ENCODE measurements at regions not wholly inside any gene's neighbourhood (a gene's known extent, or its start where the extent isn't known, plus 50 kb on each side); places are given as distances from the start of the nearest gene placed in this dataset.
"Not testable (repeated sequence)": the region's sequence is repeated elsewhere in the genome, so short reads cannot be mapped to it uniquely, and the experiment has no call there.

DNA sequence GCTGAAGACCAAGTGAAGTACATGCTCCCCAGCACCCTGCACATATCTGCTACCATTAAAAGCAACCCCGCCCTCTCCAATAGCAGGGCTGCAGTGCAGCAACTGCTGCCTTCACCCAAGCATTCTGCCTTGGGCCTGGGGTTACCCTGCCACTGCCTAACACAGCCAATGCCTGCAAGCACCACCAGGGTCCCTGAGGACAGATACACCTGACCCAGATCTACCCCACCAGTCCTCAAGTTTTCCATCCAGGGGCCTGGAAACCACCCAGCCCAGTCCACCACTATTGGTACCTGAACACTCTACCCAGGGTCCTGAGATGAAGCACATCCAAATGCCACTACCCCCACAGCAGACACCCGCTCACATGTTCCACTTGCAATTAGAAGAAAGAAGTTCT is 181.1 kb upstream of the RBBP8 start:
- Histone ChIP-seq H3K4me3 (no peak overlapping the region), H3K27ac (no peak overlapping the region), H3K36me3 (no peaks in the 10 kb centered on the region), H3K4me1 (replicated peaks) (no peaks in the 10 kb centered on the region), H3K9me3 (no peaks in the 10 kb centered on the region), H3K27me3 (replicated peaks; ENCODE audit: insufficient read depth) (no peaks in the 10 kb centered on the region)
- WGBS: 96% methylated on average over 2 of the region's 2 CpGs
- no peak for DNase-seq (ENCODE audit: low spot score)
- intact Hi-C loops (cut with DNase I): no loop called here
- TF ChIP-seq POLR2AphosphoS5 (IDR thresholded peaks at IDR 0.05): no peak
- TF ChIP-seq, protein P1, sequence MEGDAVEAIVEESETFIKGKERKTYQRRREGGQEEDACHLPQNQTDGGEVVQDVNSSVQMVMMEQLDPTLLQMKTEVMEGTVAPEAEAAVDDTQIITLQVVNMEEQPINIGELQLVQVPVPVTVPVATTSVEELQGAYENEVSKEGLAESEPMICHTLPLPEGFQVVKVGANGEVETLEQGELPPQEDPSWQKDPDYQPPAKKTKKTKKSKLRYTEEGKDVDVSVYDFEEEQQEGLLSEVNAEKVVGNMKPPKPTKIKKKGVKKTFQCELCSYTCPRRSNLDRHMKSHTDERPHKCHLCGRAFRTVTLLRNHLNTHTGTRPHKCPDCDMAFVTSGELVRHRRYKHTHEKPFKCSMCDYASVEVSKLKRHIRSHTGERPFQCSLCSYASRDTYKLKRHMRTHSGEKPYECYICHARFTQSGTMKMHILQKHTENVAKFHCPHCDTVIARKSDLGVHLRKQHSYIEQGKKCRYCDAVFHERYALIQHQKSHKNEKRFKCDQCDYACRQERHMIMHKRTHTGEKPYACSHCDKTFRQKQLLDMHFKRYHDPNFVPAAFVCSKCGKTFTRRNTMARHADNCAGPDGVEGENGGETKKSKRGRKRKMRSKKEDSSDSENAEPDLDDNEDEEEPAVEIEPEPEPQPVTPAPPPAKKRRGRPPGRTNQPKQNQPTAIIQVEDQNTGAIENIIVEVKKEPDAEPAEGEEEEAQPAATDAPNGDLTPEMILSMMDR (IDR thresholded peaks at IDR 0.05): no peak
- no peak for TF ChIP-seq POLR2A (IDR thresholded peaks at IDR 0.05)

DNA sequence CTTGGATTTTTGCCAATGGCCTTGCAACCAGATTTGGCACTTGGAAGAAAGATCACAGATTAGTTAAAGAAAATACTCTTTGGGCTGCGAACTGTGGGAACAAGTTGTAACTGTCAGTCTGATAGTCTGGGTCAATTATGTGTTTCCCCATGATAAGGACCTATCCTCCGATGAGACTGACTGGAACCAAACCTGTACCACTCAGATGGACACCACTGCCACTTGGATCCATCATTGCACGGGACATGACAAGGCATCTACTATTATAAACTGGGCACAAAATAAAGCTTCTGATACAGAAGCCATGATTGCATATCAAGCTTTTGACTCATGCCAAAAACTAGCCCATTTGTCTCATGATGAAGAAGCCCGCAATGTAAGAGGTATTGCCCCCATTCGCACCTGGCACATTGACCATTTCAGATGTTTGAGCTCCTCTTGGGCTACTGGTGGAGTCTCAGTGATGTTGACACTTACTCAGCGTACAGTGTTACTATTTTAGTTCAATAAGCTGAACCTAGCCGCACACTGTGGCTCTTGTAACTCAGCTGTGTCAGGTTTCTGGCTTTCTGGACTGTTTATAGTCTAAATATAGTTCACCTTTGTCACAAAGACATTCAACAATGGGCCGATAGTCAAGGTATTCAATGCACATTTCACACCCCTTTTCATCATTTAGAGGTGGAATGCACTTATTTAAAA is 179.8 kb upstream of the RBBP8 start:
- TF ChIP-seq POLR2A (IDR thresholded peaks at IDR 0.05): no peak
- no peaks in the 10 kb centered on the region for H3K9me3 ChIP-seq
- no peaks in the 10 kb centered on the region for H3K27me3 ChIP-seq (replicated peaks; ENCODE audit: insufficient read depth)
- no peak for DNase-seq (ENCODE audit: low spot score)
- H3K27ac ChIP-seq: no peak overlapping the region
- intact Hi-C loops (cut with DNase I): no loop called here
- H3K4me1 ChIP-seq (replicated peaks): no peaks in the 10 kb centered on the region
- no peaks in the 10 kb centered on the region for H3K36me3 ChIP-seq
- H3K4me3 ChIP-seq: no peak overlapping the region
- 81% methylated on average over 8 of the region's 8 CpGs for WGBS

DNA sequence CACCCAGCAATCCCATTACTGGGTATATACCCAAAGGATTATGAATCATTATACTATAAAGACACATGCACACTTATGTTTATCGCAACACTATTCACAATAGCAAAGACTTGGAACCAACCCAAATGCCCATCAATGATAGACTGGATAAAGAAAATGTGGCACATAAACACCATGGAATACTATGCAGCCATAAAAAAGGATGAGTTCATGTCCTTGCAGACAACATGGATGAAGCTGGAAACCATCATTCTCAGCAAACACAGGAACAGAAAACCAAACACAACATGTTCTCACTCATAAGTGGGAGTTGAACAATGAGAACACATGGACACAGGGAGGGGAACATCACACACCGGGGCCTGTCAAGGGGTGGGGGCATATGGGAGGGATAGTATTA is 169.1 kb upstream of the RBBP8 start:
- not testable (repeated sequence) for H3K27ac ChIP-seq; H3K9me3 ChIP-seq; H3K4me1 ChIP-seq (replicated peaks); H3K36me3 ChIP-seq; DNase-seq (ENCODE audit: low spot score); H3K4me3 ChIP-seq; H3K27me3 ChIP-seq (replicated peaks; ENCODE audit: insufficient read depth)
- intact Hi-C loops (cut with DNase I): loop anchor here (10.0 kb wide), 1 partner anchor 79 kb away; no protein-coding TSS in a partner anchor
- 90% methylated on average over 2 of the region's 2 CpGs for WGBS

DNA sequence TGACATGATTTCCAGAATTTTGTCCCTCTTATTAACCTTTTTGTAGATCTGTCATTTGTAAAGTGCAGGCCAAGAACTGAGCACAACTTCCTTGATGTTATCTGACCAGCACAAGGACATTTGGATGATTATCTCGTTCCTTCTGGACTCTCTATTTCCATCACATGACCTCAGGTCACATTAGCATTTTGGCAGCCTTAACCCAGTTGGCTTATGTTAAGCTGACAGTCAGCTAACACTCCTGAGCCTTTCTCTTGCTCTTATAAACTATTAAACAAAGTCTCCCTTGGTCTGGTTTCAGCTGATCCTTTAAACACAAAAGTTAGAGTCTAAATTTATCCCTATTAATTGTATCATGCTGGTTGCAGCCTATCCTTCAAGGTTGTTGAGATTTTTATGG is 167.2 kb upstream of the RBBP8 start:
- no peak overlapping the region for H3K27ac ChIP-seq
- H3K4me1 ChIP-seq (replicated peaks): no peaks in the 10 kb centered on the region
- no peaks in the 10 kb centered on the region for H3K36me3 ChIP-seq
- WGBS: 7% methylated on average over 1 of the region's 1 CpG
- no peaks in the 10 kb centered on the region for H3K9me3 ChIP-seq
- no peak for DNase-seq (ENCODE audit: low spot score)
- H3K27me3 ChIP-seq (replicated peaks; ENCODE audit: insufficient read depth): no peaks in the 10 kb centered on the region
- intact Hi-C loops (cut with DNase I): loop anchor here (10.0 kb wide), 1 partner anchor 81 kb away; no protein-coding TSS in a partner anchor
- TF ChIP-seq POLR2A (IDR thresholded peaks at IDR 0.05): no peak
- TF ChIP-seq POLR2AphosphoS5 (IDR thresholded peaks at IDR 0.05): no peak
- TF ChIP-seq, protein P1 (IDR thresholded peaks at IDR 0.05): no peak
- no peak overlapping the region for H3K4me3 ChIP-seq

DNA sequence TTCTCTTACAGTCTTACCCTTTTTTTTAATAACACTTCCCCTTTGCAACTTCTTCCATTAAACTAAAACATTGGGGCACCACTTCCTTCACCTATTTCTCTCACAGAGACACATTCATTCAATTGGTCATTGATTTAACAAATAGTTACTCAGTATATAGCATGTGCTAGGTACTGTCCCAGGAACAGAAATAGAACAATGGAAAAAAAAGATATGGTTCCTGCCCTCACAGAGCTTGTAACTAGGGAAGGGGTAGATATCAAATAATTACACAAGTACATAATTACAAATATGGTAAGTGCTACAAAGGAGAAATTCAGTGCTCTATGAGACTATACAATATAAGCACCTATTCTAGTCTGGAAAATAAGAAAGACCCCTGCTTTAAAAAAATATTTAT is 165.5 kb upstream of the RBBP8 start:
- intact Hi-C loops (cut with DNase I): loop anchor here (10.0 kb wide), 1 partner anchor 83 kb away; no protein-coding TSS in a partner anchor
- Histone ChIP-seq H3K9me3 (no peaks in the 10 kb centered on the region), H3K27me3 (replicated peaks; ENCODE audit: insufficient read depth) (no peaks in the 10 kb centered on the region), H3K4me1 (replicated peaks) (no peaks in the 10 kb centered on the region), H3K36me3 (no peaks in the 10 kb centered on the region), H3K27ac (no peak overlapping the region), H3K4me3 (no peak overlapping the region)
- TF ChIP-seq POLR2AphosphoS5 (IDR thresholded peaks at IDR 0.05): no peak
- TF ChIP-seq, protein P1 (IDR thresholded peaks at IDR 0.05): no peak
- no peak for TF ChIP-seq POLR2A (IDR thresholded peaks at IDR 0.05)
- no peak for DNase-seq (ENCODE audit: low spot score)

DNA sequence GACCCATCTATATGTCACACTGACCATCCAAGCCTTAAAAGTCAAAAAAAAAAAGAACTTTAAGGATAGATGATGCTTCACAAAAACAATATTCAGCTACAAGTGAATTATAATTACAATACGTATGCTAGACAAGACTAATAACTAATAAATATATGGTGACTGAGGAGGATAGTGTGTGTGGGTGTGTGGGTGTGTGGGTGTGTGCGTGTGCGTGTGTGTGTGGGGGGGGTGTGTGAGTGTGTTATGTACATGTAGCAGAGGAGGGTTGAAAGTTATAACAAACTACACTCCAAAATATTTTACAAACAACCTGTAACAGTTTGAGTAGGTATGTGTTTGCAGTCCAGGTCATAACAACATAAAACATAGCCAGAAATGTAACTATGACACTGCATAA is 159.2 kb upstream of the RBBP8 start:
- intact Hi-C loops (cut with DNase I): no loop called here
- Histone ChIP-seq H3K4me3 (no peak overlapping the region), H3K27ac (no peak overlapping the region), H3K9me3 (no peaks in the 10 kb centered on the region), H3K27me3 (replicated peaks; ENCODE audit: insufficient read depth) (no peaks in the 10 kb centered on the region), H3K4me1 (replicated peaks) (no peaks in the 10 kb centered on the region), H3K36me3 (no peaks in the 10 kb centered on the region)
- no peak for DNase-seq (ENCODE audit: low spot score)
- TF ChIP-seq, protein P1 (IDR thresholded peaks at IDR 0.05): no peak
- TF ChIP-seq POLR2A (IDR thresholded peaks at IDR 0.05): no peak
- TF ChIP-seq POLR2AphosphoS5 (IDR thresholded peaks at IDR 0.05): no peak
- WGBS: 78% methylated on average over 3 of the region's 3 CpGs

All from prostate gland (tissue), 2 donors.